SK-N-SH treated with all-trans-retinoic acid at 6 μM for 48 hours (cell line): ENCODE measurements at regions not wholly inside any gene's neighbourhood (a gene's known extent, or its start where the extent isn't known, plus 50 kb on each side); places are given as distances from the start of the nearest gene placed in this dataset.
A peak's percentile ranks its signal among the peaks of the same experiment; 100 is the strongest.

Source experiments
- ATAC-seq: fragments of 200-7000 bp; cut with Tn5 transposase; 3 replicates; pipeline ENCODE4 v1.9.1; 2020; ENCODE audit warnings: mild to moderate bottlenecking, moderate library complexity
- ARNTL ChIP-seq: fragments of 450-650 bp; formaldehyde crosslinking; IDR thresholded peaks from 2 replicates; pipeline ENCODE4 v1.5.0; 2020; ENCODE audit warnings: low read depth, mild to moderate bottlenecking, moderate library complexity, borderline replicate concordance
- BACH2 ChIP-seq: fragments of 250-450 bp; sonication (Bioruptor Pico); IDR thresholded peaks from 2 replicates; pipeline ENCODE4 v1.9.0; 2021; ENCODE audit warnings: mild to moderate bottlenecking, borderline replicate concordance
- CREB5 ChIP-seq: fragments of 250-450 bp; sonication (Bioruptor Pico); IDR thresholded peaks from 2 replicates; pipeline ENCODE4 v1.5.1; 2020; ENCODE audit warnings: low read depth, mild to moderate bottlenecking, moderate library complexity
- CSDC2 ChIP-seq: fragments of 250-450 bp; sonication (Bioruptor Pico); IDR thresholded peaks from 2 replicates; pipeline ENCODE4 v1.5.0; 2020; ENCODE audit warnings: mild to moderate bottlenecking, moderate library complexity
- CSRNP3 ChIP-seq: fragments of 250-450 bp; sonication (Bioruptor Pico); IDR thresholded peaks from 2 replicates; pipeline ENCODE4 v1.5.1; 2021; ENCODE audit warnings: mild to moderate bottlenecking, moderate library complexity
- ESRRG ChIP-seq: fragments of 250-450 bp; sonication (Bioruptor Pico); IDR thresholded peaks from 2 replicates; pipeline ENCODE4 v1.6.1; 2021; ENCODE audit warnings: mild to moderate bottlenecking
- GLIS3 ChIP-seq: fragments of 250-450 bp; sonication (Bioruptor Pico); IDR thresholded peaks from 2 replicates; pipeline ENCODE4 v1.5.0; 2020; ENCODE audit warnings: mild to moderate bottlenecking, moderate library complexity
- ISL1 ChIP-seq: fragments of 250-450 bp; sonication (Bioruptor Pico); IDR thresholded peaks from 2 replicates; pipeline ENCODE4 v2.1.2; 2022; ENCODE audit warnings: mild to moderate bottlenecking, moderate library complexity
- OSR1 ChIP-seq: fragments of 250-450 bp; sonication (Bioruptor Pico); IDR thresholded peaks from 2 replicates; pipeline ENCODE4 v1.8.0; 2022; ENCODE audit warnings: moderate library complexity, mild to moderate bottlenecking, inconsistent platforms
- PATZ1 ChIP-seq: fragments of 250-450 bp; sonication (Bioruptor Pico); IDR thresholded peaks from 2 replicates; pipeline ENCODE4 v1.8.0; 2020; ENCODE audit warnings: mild to moderate bottlenecking, moderate library complexity, borderline replicate concordance
- POU6F1 ChIP-seq: fragments of 250-450 bp; sonication (Bioruptor Pico); IDR thresholded peaks from 2 replicates; pipeline ENCODE4 v1.8.0; 2021; ENCODE audit warnings: low read depth, mild to moderate bottlenecking, moderate library complexity, borderline replicate concordance
- PPARA ChIP-seq: fragments of 250-450 bp; sonication (Bioruptor Pico); IDR thresholded peaks from 2 replicates; pipeline ENCODE4 v1.5.0; 2020; ENCODE audit warnings: mild to moderate bottlenecking, borderline replicate concordance
- RARB ChIP-seq: fragments of 250-450 bp; sonication (Bioruptor Pico); IDR thresholded peaks from 2 replicates; pipeline ENCODE4 v1.8.0; 2021; ENCODE audit warnings: mild to moderate bottlenecking, moderate library complexity
- SNAI2 ChIP-seq: fragments of 250-450 bp; sonication (Bioruptor Pico); IDR thresholded peaks from 2 replicates; pipeline ENCODE4 v1.5.0; 2020; ENCODE audit warnings: mild to moderate bottlenecking, moderate library complexity
- TCF4 ChIP-seq: fragments of 250-450 bp; sonication (Bioruptor Pico); IDR thresholded peaks from 2 replicates; pipeline ENCODE4 v1.8.0; 2021; ENCODE audit warnings: mild to moderate bottlenecking, moderate library complexity, borderline replicate concordance
- TOX ChIP-seq: fragments of 250-450 bp; sonication (Bioruptor Pico); IDR thresholded peaks from 2 replicates; pipeline ENCODE4 v1.8.0; 2021; ENCODE audit warnings: mild to moderate bottlenecking, moderate library complexity, borderline replicate concordance
- TSHZ2 ChIP-seq: fragments of 250-450 bp; sonication (Bioruptor Pico); IDR thresholded peaks from 2 replicates; pipeline ENCODE4 v1.5.0; 2020; ENCODE audit warnings: mild to moderate bottlenecking, moderate library complexity
- ZC3H10 ChIP-seq: fragments of 250-450 bp; sonication (Bioruptor Pico); IDR thresholded peaks from 2 replicates; pipeline ENCODE4 v1.5.1; 2021; ENCODE audit warnings: mild to moderate bottlenecking, moderate library complexity
- ZFP3 ChIP-seq: fragments of 250-450 bp; sonication (Bioruptor Pico); IDR thresholded peaks from 2 replicates; pipeline ENCODE4 v1.5.0; 2020; ENCODE audit warnings: mild to moderate bottlenecking, moderate library complexity
- ZFP30 ChIP-seq: fragments of 450-650 bp; formaldehyde crosslinking; IDR thresholded peaks from 2 replicates; pipeline ENCODE4 v1.5.0; 2022; ENCODE audit warnings: mild to moderate bottlenecking, moderate library complexity
- ZNF565 ChIP-seq: fragments of 450-650 bp; formaldehyde crosslinking; conservative IDR thresholded peaks from 2 replicates; pipeline ENCODE4 v1.5.0; 2020; ENCODE audit warnings: low read depth, mild to moderate bottlenecking, moderate library complexity
- ZNF70 ChIP-seq: fragments of 450-650 bp; formaldehyde crosslinking; IDR thresholded peaks from 2 replicates; pipeline ENCODE4 v1.5.0; 2020; ENCODE audit warnings: mild to moderate bottlenecking, moderate library complexity
- ZNF8 ChIP-seq: fragments of 450-650 bp; formaldehyde crosslinking; IDR thresholded peaks from 2 replicates; pipeline ENCODE4 v1.5.0; 2020; ENCODE audit warnings: mild to moderate bottlenecking, moderate library complexity

GRCh38 chr2:13002536-13003331, 286.0 kb downstream of the TRIB2 start:
- TF ChIP-seq RARB (CRISPR knock-in tag) = no peak
- TF ChIP-seq TCF4 = peak; percentile 78; the same call in 1 of the 2 replicates
- ATAC-seq = no peak

- ATAC-seq = no peak
- TF ChIP-seq SNAI2 (CRISPR knock-in tag) (peak; percentile 56; the same call in 1 of the 2 replicates), PPARA (no peak)
- TF ChIP-seq, all 23 proteins: peak for 1
Measured at GRCh38 chr2:13003500-13003899, 286.8 kb downstream of the TRIB2 start.

GRCh38 chr2:13005048-13005447, 288.3 kb downstream of the TRIB2 start:
- no peak for ATAC-seq
- TF ChIP-seq ZNF565 (CRISPR knock-in tag) = no peak; the same call in 1 of the 2 replicates
- TF ChIP-seq ZFP30 (CRISPR knock-in tag) = no peak
- no peak for TF ChIP-seq CSRNP3
- TF ChIP-seq ISL1 (CRISPR knock-in tag) = peak; percentile 76
- TF ChIP-seq SNAI2 (CRISPR knock-in tag) = no peak
- no peak for TF ChIP-seq BACH2 (CRISPR knock-in tag)
- peak; percentile 85 for TF ChIP-seq TCF4
- TF ChIP-seq TSHZ2 (CRISPR knock-in tag) = peak; percentile 61; the same call in 1 of the 2 replicates
- no peak for TF ChIP-seq CSDC2 (CRISPR knock-in tag)
- TF ChIP-seq PPARA = no peak
- no peak for TF ChIP-seq PATZ1 (CRISPR knock-in tag)
- no peak for TF ChIP-seq ZNF70 (CRISPR knock-in tag)
- TF ChIP-seq ESRRG (CRISPR knock-in tag) = no peak
- peak; percentile 53; the same call in 1 of the 2 replicates for TF ChIP-seq ZNF8 (CRISPR knock-in tag)
- TF ChIP-seq ARNTL (CRISPR knock-in tag) = no peak
- no peak for TF ChIP-seq ZC3H10 (CRISPR knock-in tag)
- 0 out of 2 replicates have a peak, but pooled peaks have one; percentile 40 for TF ChIP-seq GLIS3 (CRISPR knock-in tag)
- no peak for TF ChIP-seq OSR1
- TF ChIP-seq POU6F1 (CRISPR knock-in tag) = no peak
- 0 out of 2 replicates have a peak, but pooled peaks have one; percentile 39 for TF ChIP-seq CREB5 (CRISPR knock-in tag)
- no peak for TF ChIP-seq ZFP3
- no peak for TF ChIP-seq RARB (CRISPR knock-in tag)
- TF ChIP-seq TOX (CRISPR knock-in tag) = no peak
- TF ChIP-seq, all 23 proteins: peak for 6
